ENCODE measurements at regions not wholly inside any gene's neighbourhood (a gene's known extent, or its start where the extent isn't known, plus 50 kb on each side); places are given as distances from the start of the nearest gene placed in this dataset.
"Not testable (repeated sequence)": the region's sequence is repeated elsewhere in the genome, so short reads cannot be mapped to it uniquely, and the experiment has no call there.

DNA sequence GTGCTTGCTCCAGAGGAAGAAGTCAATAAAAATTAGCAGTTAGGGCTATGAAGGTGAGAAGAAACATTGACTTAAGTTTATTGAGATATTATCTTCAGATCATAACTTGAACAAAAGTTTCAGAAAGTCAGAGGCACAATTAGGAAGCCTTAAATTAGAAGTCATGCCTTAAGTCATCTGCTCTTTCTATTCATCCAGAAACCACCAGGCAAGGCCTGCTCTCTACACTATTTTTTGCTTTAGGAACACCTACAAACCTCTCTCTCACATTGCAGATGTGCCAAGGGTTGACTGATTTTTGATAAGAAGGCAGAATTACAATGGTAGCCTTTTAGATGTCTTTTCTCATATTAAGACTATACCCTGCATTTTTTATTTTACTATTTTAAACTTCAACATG, 268.7 kb downstream of the SPRY2 start:
- peaks cover 10% of the 10 kb centered on the region for H3K4me1 Mint-ChIP-seq
- DNase-seq (ENCODE audit: low read depth, low spot score) = no peak
- H3K36me3 Mint-ChIP-seq (ENCODE audit: low read depth) = peaks cover 2% of the 10 kb centered on the region
- peaks cover 9% of the 10 kb centered on the region for H3K9me3 Mint-ChIP-seq
- TF ChIP-seq, protein P1, sequence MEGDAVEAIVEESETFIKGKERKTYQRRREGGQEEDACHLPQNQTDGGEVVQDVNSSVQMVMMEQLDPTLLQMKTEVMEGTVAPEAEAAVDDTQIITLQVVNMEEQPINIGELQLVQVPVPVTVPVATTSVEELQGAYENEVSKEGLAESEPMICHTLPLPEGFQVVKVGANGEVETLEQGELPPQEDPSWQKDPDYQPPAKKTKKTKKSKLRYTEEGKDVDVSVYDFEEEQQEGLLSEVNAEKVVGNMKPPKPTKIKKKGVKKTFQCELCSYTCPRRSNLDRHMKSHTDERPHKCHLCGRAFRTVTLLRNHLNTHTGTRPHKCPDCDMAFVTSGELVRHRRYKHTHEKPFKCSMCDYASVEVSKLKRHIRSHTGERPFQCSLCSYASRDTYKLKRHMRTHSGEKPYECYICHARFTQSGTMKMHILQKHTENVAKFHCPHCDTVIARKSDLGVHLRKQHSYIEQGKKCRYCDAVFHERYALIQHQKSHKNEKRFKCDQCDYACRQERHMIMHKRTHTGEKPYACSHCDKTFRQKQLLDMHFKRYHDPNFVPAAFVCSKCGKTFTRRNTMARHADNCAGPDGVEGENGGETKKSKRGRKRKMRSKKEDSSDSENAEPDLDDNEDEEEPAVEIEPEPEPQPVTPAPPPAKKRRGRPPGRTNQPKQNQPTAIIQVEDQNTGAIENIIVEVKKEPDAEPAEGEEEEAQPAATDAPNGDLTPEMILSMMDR (conservative IDR thresholded peaks at IDR 0.05) = no peak
- no peak overlapping the region for H3K27ac Mint-ChIP-seq (ENCODE audit: unreplicated experiment)
- H3K27me3 Mint-ChIP-seq (ENCODE audit: low read depth) = no peaks in the 10 kb centered on the region
- H3K4me3 Mint-ChIP-seq = no peak overlapping the region

DNA sequence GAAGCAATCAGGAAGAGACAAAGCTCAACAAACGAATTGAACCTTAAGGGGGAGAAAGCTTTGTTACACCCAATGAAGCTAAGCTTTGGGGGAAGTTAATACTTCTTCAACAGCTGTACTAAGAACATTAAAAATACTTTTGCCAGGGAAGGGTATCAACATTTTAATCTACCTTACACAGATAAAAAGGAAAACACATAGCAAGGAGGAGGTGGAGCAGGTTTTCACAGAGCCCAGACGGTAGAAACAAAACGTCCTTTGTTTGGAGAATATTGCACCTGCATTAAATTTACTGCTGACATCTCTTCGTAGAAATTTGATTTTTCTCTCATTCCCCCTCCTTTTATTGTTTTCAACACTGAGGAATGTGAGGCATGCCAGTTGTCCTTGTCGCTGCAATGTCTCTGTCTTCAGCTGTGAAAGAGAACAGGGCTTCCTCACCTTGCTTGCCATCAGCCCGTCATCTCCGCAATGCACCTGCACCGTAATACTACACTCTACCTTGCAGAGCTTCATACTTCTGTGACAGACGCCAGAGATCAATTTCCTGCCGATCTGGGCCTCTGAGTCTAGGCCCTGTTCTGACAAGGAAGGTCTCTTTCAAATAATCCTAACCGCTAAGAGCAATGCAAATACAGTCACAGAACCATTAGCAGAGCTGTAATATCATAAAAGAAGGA, 270.8 kb downstream of the SPRY2 start:
- TF ChIP-seq, protein P1 (conservative IDR thresholded peaks at IDR 0.05) = no peak

DNA sequence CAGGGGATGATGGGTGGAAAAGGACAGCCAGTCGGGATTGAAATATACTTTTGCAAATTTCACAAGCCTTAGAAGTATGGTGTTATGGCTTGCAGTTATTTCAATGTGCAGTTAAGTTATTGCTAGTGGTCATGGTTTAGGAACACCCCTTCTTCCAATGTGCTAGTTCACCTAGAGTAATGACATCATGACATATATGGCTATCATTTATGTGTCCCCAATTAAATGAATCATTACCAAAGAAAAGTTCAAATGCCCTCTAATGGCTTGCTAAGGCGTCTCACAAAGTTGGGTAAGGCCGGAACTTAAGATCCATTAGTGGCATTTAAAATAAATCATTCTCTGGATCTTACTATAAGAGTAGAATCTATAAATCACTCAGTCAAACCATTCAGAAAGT, 271.6 kb downstream of the SPRY2 start:
- Mint-ChIP-seq H3K36me3 (ENCODE audit: low read depth) (no peaks in the 10 kb centered on the region), H3K4me3 (no peak overlapping the region), H3K9me3 (peaks cover 6% of the 10 kb centered on the region), H3K4me1 (peaks cover 10% of the 10 kb centered on the region), H3K27me3 (ENCODE audit: low read depth) (no peaks in the 10 kb centered on the region), H3K27ac (ENCODE audit: unreplicated experiment) (no peak overlapping the region)
- no peak for DNase-seq (ENCODE audit: low read depth, low spot score)
- TF ChIP-seq, protein P1 (conservative IDR thresholded peaks at IDR 0.05) = no peak

More for the DNA sequence above, 270.8 kb downstream of the SPRY2 start:
- H3K4me3 Mint-ChIP-seq = no peak overlapping the region
- H3K4me1 Mint-ChIP-seq = peaks cover 10% of the 10 kb centered on the region
- peaks cover 2% of the 10 kb centered on the region for H3K36me3 Mint-ChIP-seq (ENCODE audit: low read depth)
- H3K27me3 Mint-ChIP-seq (ENCODE audit: low read depth) = no peaks in the 10 kb centered on the region
- no peak overlapping the region for H3K27ac Mint-ChIP-seq (ENCODE audit: unreplicated experiment)
- H3K9me3 Mint-ChIP-seq = peaks cover 9% of the 10 kb centered on the region
- no peak for DNase-seq (ENCODE audit: low read depth, low spot score)

DNA sequence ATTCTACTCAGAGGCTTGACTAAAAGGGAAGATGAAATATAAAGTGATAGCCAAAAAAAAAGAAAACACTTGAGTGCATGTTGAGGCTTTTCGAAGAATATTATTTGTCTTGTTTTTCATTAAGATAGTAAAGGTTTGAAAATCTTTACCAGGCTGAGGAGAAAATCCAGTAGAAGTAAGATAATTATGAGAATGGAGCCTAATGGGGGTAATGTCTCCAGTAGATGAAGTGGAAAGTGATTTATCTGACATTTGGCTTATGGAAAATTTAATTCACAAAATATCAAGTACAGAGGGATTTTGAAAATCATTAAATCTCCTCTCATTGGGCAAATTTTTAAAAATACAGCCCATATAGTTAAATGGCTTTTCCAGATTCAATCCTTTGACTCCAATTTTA, 274.9 kb downstream of the SPRY2 start:
- no peak for DNase-seq (ENCODE audit: low read depth, low spot score)
- Mint-ChIP-seq H3K4me3 (no peak overlapping the region), H3K36me3 (ENCODE audit: low read depth) (peaks cover 4% of the 10 kb centered on the region), H3K4me1 (peaks cover 10% of the 10 kb centered on the region), H3K27me3 (ENCODE audit: low read depth) (no peaks in the 10 kb centered on the region), H3K27ac (ENCODE audit: unreplicated experiment) (no peak overlapping the region), H3K9me3 (peaks cover 11% of the 10 kb centered on the region)
- TF ChIP-seq, protein P1 (conservative IDR thresholded peaks at IDR 0.05) = no peak

DNA sequence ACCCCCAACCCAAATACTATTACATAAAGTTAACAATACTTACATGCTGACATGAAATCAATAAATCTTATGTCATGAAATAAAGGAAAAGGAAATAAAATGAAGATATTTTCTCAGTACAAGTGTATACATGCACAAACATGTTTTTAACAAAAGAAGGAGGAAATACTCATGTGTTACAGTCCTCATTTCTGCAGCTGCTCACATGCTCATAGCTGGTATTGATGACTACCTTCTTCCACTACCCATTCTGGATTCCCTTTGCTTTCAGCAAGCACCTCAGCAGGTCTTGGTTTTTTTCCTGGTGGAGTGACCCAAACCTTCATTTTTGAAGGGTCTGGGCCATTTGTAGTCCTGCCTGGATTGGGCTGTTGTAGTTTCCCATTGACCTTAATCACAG, 278.5 kb downstream of the SPRY2 start:
- H3K27me3 Mint-ChIP-seq (ENCODE audit: low read depth); H3K4me3 Mint-ChIP-seq; DNase-seq (ENCODE audit: low read depth, low spot score); H3K27ac Mint-ChIP-seq (ENCODE audit: unreplicated experiment); H3K4me1 Mint-ChIP-seq: not testable (repeated sequence)
- Mint-ChIP-seq H3K36me3 (ENCODE audit: low read depth) (peaks cover 15% of the 10 kb centered on the region), H3K9me3 (peaks cover 18% of the 10 kb centered on the region)

DNA sequence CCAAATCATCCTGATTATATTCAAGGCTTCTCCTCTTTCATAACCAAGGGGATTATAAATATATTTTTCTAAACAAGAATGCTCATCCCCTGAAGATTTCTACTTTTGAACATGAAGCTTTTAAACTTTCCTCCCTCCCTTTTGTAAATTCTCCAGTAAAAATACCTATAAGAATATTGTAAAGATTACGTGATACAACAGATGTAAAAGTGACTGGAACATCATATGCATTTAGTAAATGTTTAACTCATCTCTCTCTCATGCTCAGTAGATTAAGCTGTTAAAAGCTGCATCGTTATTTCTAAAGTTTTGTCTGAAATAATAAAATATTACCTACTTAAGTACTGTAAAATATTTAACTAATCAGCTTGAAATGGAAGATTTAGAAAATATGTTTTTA, 281.1 kb downstream of the SPRY2 start:
- TF ChIP-seq, protein P1 (conservative IDR thresholded peaks at IDR 0.05) = no peak
- no peak overlapping the region for H3K4me3 Mint-ChIP-seq

More for the DNA sequence above, 281.1 kb downstream of the SPRY2 start:
- Mint-ChIP-seq H3K4me1 (peaks cover 25% of the 10 kb centered on the region), H3K36me3 (ENCODE audit: low read depth) (peaks cover 15% of the 10 kb centered on the region), H3K27ac (ENCODE audit: unreplicated experiment) (no peak overlapping the region), H3K9me3 (peaks cover 18% of the 10 kb centered on the region), H3K27me3 (ENCODE audit: low read depth) (no peaks in the 10 kb centered on the region)
- no peak for DNase-seq (ENCODE audit: low read depth, low spot score)

Data from neural crest cell (in vitro differentiated cells).